K562 (cell line): ENCODE measurements at regions not wholly inside any gene's neighbourhood (a gene's known extent, or its start where the extent isn't known, plus 50 kb on each side); places are given as distances from the start of the nearest gene placed in this dataset.

ENCODE experiments used
- ATAC-seq: fragments of 200-7000 bp; cut with Tn5 transposase; 3 replicates; pipeline ENCODE4 v1.9.1; 2020; ENCODE audit warnings: moderate library complexity
- BruUV-seq: library from RNA; stranded (reverse); fragments of 400-500 nt; replicated peaks from 2 replicates; lab custom pipeline; 2021; lab: Mats Ljungman, UMichigan
- CTCF ChIA-PET: fragments of 300-600 bp; formaldehyde crosslinking; extraction: SDS; loops from one replicate; lab custom pipeline; 2021; ENCODE audit warnings: low intra/inter-chr PET ratio; lab: Yijun Ruan, JAX
- POLR2A ChIA-PET: fragments of 300-600, 350-650 bp; sonication (Branson Sonifier 250); formaldehyde crosslinking; extraction: SDS; loops from one replicate; lab custom pipeline; 2021; ENCODE audit warnings: antibody characterized with exemption, inconsistent platforms; lab: Yijun Ruan, JAX
- DNase-seq, 4 experiments: peaks; one replicate each; pipeline versions ENCODE4 v3.0.0 to v3.0.0-alpha.2; 2011 to 2018; ENCODE audit warnings: low spot score in 3 of 4, mixed read lengths in 3 of 4; ENCODE audit errors: extremely low read depth in 1 of 4
- FAIRE-seq: peaks from 2 replicates; lab custom pipeline; 2011; peaks lifted over from hg19 to GRCh38; lab: Jason Lieb, UNC
- H2AFZ ChIP-seq: 2 replicates; pipeline ENCODE4 v1.6.0; 2011; ENCODE audit warnings: low read depth, low read length, control low read depth, inconsistent platforms
- H3K27ac ChIP-seq: fragments of 200-600 bp; 3 replicates; pipeline ENCODE4 v1.8.0; 2011; ENCODE audit warnings: low read depth, mild to moderate bottlenecking, control low read depth, inconsistent platforms, low read length, moderate library complexity, mixed read lengths; ENCODE audit errors: extremely low read depth
- H3K27me3 ChIP-seq, 2 experiments: fragments of 300-600 bp in 1 of 2; 2 replicates in 1 of 2; 3 replicates in 1 of 2; pipeline versions ENCODE4 v1.6.0 to v1.8.0; 2011; ENCODE audit warnings: inconsistent platforms in 2 of 2, low read length in 2 of 2, mild to moderate bottlenecking in 1 of 2, mixed read lengths in 1 of 2, moderate library complexity in 1 of 2; ENCODE audit not compliant: control insufficient read depth in 2 of 2, insufficient read depth in 2 of 2
- H3K36me3 ChIP-seq: fragments of 300-600 bp; 3 replicates; pipeline ENCODE4 v1.8.0; 2011; ENCODE audit warnings: mild to moderate bottlenecking, low read length, inconsistent platforms; ENCODE audit not compliant: control insufficient read depth, insufficient read depth
- H3K4me1 ChIP-seq, 2 experiments: fragments of 200-600 bp in 1 of 2; replicated peaks in 1 of 2; 2 replicates in 1 of 2; 3 replicates in 1 of 2; pipeline versions ENCODE4 v1.5.1 to v1.8.0; 2011; ENCODE audit warnings: inconsistent platforms in 2 of 2, low read length in 2 of 2, mild to moderate bottlenecking in 1 of 2, mixed read lengths in 1 of 2, moderate library complexity in 1 of 2; ENCODE audit not compliant: control insufficient read depth in 2 of 2, insufficient read depth in 2 of 2
- H3K4me2 ChIP-seq: 2 replicates; pipeline ENCODE4 v1.6.1; 2011; ENCODE audit warnings: low read length, control low read depth, inconsistent platforms, mixed read lengths; ENCODE audit not compliant: insufficient read depth
- H3K4me3 ChIP-seq: fragments of 200-600 bp; sonication (generic), shearing (Covaris generic); 2 replicates; pipeline ENCODE4 v1.5.1; 2016; ENCODE audit warnings: control low read depth, inconsistent platforms
- H3K79me2 ChIP-seq: fragments of 200-600 bp; 3 replicates; pipeline ENCODE4 v1.8.0; 2011; ENCODE audit warnings: low read length, inconsistent platforms; ENCODE audit not compliant: control insufficient read depth, insufficient read depth
- H3K9ac ChIP-seq, 2 experiments: 2 replicates each; pipeline versions ENCODE4 v1.6.0 to v1.6.1; 2011; ENCODE audit warnings: low read depth in 2 of 2, low read length in 2 of 2, control low read depth in 1 of 2, inconsistent platforms in 1 of 2, mild to moderate bottlenecking in 1 of 2, mixed read lengths in 1 of 2; ENCODE audit not compliant: insufficient read depth in 1 of 2
- H3K9me1 ChIP-seq: one replicate; pipeline ENCODE4 v1.6.0; 2011; ENCODE audit warnings: inconsistent platforms, mild to moderate bottlenecking, low read length, moderate library complexity; ENCODE audit not compliant: control insufficient read depth, insufficient read depth
- H3K9me3 ChIP-seq: replicated peaks from 2 replicates; pipeline ENCODE4 v1.5.1; 2011; ENCODE audit warnings: low read depth, low read length, inconsistent platforms; ENCODE audit not compliant: control insufficient read depth, insufficient read depth
- H4K20me1 ChIP-seq: replicated peaks from 2 replicates; pipeline ENCODE4 v1.6.1; 2011; ENCODE audit warnings: low read length, inconsistent platforms, mixed read lengths; ENCODE audit not compliant: control insufficient read depth, insufficient read depth
- ARNT ChIP-seq, 2 experiments: fragments of 450-650 bp; IDR thresholded peaks; 2 replicates each; pipeline ENCODE4 v1.6.1; 2016; ENCODE audit warnings: mild to moderate bottlenecking in 1 of 2
- CEBPB ChIP-seq: fragments of 450-650 bp; IDR thresholded peaks from 2 replicates; pipeline ENCODE4 v1.6.1; 2016; ENCODE audit warnings: missing genetic modification characterization, missing compliant biosample characterization
- HSF4 ChIP-seq: fragments of 250-450 bp; sonication (Bioruptor Pico); IDR thresholded peaks from 2 replicates; pipeline ENCODE4 v2.1.2; 2022; ENCODE audit warnings: mild to moderate bottlenecking, moderate library complexity, borderline replicate concordance
- POLR2B ChIP-seq: fragments of 450-650 bp; IDR thresholded peaks from 2 replicates; pipeline ENCODE4 v1.6.1; 2018; ENCODE audit warnings: low read depth; ENCODE audit not compliant: partially characterized antibody
- SMARCA4 ChIP-seq: fragments of 450-650 bp; IDR thresholded peaks from 2 replicates; pipeline ENCODE4 v1.6.1; 2016
- TAF1 ChIP-seq: IDR thresholded peaks from 2 replicates; pipeline ENCODE4 v1.6.1; 2011; ENCODE audit warnings: mild to moderate bottlenecking, low read length, moderate library complexity; ENCODE audit not compliant: insufficient read depth, control insufficient read depth, severe bottlenecking; ENCODE audit errors: extremely low read depth
- XRCC4 ChIP-seq: IDR thresholded peaks from one replicate; pipeline ENCODE4 v1.6.1; 2011; ENCODE audit not compliant: insufficient read depth, insufficient read length; ENCODE audit errors: extremely low read depth
- YY1 ChIP-seq, 3 experiments: IDR thresholded peaks; 2 replicates each; pipeline ENCODE4 v1.6.1; 2011; ENCODE audit warnings: low read length in 2 of 3, mild to moderate bottlenecking in 2 of 3, moderate library complexity in 2 of 3, borderline replicate concordance in 1 of 3, control low read depth in 1 of 3, low read depth in 1 of 3; ENCODE audit not compliant: insufficient read depth in 3 of 3, insufficient replicate concordance in 2 of 3, control insufficient read depth in 1 of 3, insufficient read length in 1 of 3; ENCODE audit errors: extremely low read depth in 1 of 3
- ZBED1 ChIP-seq: IDR thresholded peaks from 2 replicates; pipeline ENCODE4 v1.6.1; 2014
- ZKSCAN3 ChIP-seq: fragments of 250-450 bp; sonication (Bioruptor Pico); IDR thresholded peaks from 2 replicates; pipeline ENCODE4 v1.4.0; 2020
- WGBS: fragments of 100-300 bp; shearing (Covaris generic); methylation state at CpG from one replicate; pipeline ENCODE4 v1.1.6; 2016; ENCODE audit warnings: low coverage, mixed read lengths; ENCODE audit not compliant: insufficient coverage; ENCODE audit errors: missing lambda C conversion rate; 5-methylcytosine and 5-hydroxymethylcytosine counted together
- in situ Hi-C: fragments of 300-500 bp; cut with MboI; formaldehyde crosslinking; loops from 4 replicates; pipeline ENCODE4 v1.15.0; 2018; ENCODE audit warnings: inconsistent platforms, mixed read lengths
- intact Hi-C: fragments of 100-400 bp; cut with micrococcal nuclease; formaldehyde crosslinking; loops from 2 replicates; pipeline ENCODE4 v1.14.2; 2022
- TF ChIP-seq, protein P1 (sequence below): fragments of 450-650 bp; IDR thresholded peaks from one replicate; pipeline ENCODE4 v1.6.1; 2018; ENCODE audit warnings: mild to moderate bottlenecking, moderate library complexity; ENCODE audit not compliant: partially characterized antibody
- TF ChIP-seq, protein P2 (sequence below): sonication (generic); formaldehyde crosslinking; IDR thresholded peaks from 2 replicates; pipeline ENCODE4 v1.8.0; 2022; ENCODE audit warnings: mild to moderate bottlenecking, missing genetic modification reagents
- TF ChIP-seq, protein P3 (sequence below): fragments of 450-650 bp; formaldehyde crosslinking; IDR thresholded peaks from 2 replicates; pipeline ENCODE4 v1.4.0; 2022; ENCODE audit warnings: missing genetic modification characterization

- ChIA-PET CTCF (no interaction called here), POLR2A (no interaction called here)
- no peak overlapping the region for H3K4me3 ChIP-seq
- TF ChIP-seq SMARCA4 (no peak), POLR2B (no peak)
- TF ChIP-seq, protein P1, sequence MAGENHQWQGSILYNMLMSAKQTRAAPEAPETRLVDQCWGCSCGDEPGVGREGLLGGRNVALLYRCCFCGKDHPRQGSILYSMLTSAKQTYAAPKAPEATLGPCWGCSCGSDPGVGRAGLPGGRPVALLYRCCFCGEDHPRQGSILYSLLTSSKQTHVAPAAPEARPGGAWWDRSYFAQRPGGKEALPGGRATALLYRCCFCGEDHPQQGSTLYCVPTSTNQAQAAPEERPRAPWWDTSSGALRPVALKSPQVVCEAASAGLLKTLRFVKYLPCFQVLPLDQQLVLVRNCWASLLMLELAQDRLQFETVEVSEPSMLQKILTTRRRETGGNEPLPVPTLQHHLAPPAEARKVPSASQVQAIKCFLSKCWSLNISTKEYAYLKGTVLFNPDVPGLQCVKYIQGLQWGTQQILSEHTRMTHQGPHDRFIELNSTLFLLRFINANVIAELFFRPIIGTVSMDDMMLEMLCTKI, result no peak
- H3K9me1 ChIP-seq, result no peaks in the 10 kb centered on the region
- H3K4me1 ChIP-seq, result no peaks in the 10 kb centered on the region
- intact Hi-C loops, result no loop called here
- FAIRE-seq (no peak), ATAC-seq (no peak), DNase-seq (no peak)
- no peak overlapping the region for H3K4me2 ChIP-seq
- H3K27ac ChIP-seq, result no peak overlapping the region
- H3K9me3 ChIP-seq, result no peaks in the 10 kb centered on the region
- H4K20me1 ChIP-seq, result no peaks in the 10 kb centered on the region
- in situ Hi-C loops, result no loop called here
- no peak overlapping the region for H2AFZ ChIP-seq
- H3K79me2 ChIP-seq, result no peaks in the 10 kb centered on the region
- WGBS, result 8% methylated on average over 1 of the region's 1 CpG
- BruUV-seq, result no TSS peak
- H3K36me3 ChIP-seq, result no peaks in the 10 kb centered on the region
- no peak overlapping the region for H3K9ac ChIP-seq
- no peaks in the 10 kb centered on the region for H3K27me3 ChIP-seq
Measured at GRCh38 chr5:125274211-125274610, 527.8 kb upstream of the ZNF608 start.

DNA sequence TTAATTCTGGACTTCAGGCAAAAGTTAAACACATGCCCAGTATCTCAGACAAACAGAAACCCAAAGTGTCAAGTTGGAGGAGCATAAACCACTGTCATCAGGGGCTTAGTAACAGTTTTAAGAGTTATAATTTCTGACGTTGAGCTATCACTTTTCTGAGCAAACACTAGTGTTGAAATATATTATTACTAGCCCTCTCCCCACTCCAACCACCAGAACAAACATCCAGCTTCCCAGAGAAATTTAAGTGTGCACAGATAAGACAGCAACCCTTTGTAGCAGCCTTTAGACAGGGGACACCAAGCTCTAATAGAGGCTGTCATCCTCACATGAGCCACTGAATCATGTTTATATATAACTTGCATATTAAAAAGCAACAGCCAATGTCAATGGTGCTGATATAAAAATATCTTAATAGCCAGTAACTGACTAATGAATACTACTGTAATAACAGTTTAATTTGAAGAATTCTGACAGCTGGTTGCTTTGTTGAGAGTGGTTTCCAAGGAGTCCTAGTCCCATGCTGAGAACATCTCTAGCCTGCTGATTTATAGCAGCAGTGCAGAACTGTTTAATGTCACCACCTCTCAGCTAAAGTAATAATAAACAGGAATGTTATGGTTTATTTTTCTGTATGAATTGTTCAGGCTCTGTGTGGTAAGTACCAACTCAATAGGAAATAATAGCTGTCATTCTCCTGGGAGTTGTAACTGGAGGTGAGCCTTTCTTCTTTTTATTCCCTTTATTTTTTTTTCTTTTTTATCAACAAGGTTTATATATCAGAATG lies 528.7 kb upstream of the ZNF608 start:
- H3K27me3 ChIP-seq, result no peaks in the 10 kb centered on the region
- no peak for ATAC-seq
- DNase-seq, result no peak
- no peak overlapping the region for H3K9ac ChIP-seq
- H3K4me3 ChIP-seq, result no peak overlapping the region
- WGBS, result 0% methylated on average over 1 of the region's 1 CpG
- no peaks in the 10 kb centered on the region for H3K9me1 ChIP-seq
- H3K4me1 ChIP-seq, result no peaks in the 10 kb centered on the region
- H3K79me2 ChIP-seq, result no peaks in the 10 kb centered on the region
- H3K9me3 ChIP-seq, result no peaks in the 10 kb centered on the region
- H3K36me3 ChIP-seq, result no peaks in the 10 kb centered on the region
- FAIRE-seq, result no peak
- intact Hi-C loops, result no loop called here
- H4K20me1 ChIP-seq, result no peaks in the 10 kb centered on the region
- BruUV-seq, result no TSS peak
- in situ Hi-C loops, result no loop called here
- H3K4me2 ChIP-seq, result no peak overlapping the region
- no peak overlapping the region for H2AFZ ChIP-seq
- ChIA-PET POLR2A (no interaction called here), CTCF (no interaction called here)
- H3K27ac ChIP-seq, result no peak overlapping the region
- TF ChIP-seq, protein P2, sequence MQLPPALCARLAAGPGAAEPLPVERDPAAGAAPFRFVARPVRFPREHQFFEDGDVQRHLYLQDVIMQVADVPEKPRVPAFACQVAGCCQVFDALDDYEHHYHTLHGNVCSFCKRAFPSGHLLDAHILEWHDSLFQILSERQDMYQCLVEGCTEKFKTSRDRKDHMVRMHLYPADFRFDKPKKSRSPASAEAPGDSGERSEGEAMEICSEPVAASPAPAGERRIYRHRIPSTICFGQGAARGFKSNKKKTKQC (CRISPR knock-in tag), result no peak
- TF ChIP-seq YY1 (IDR thresholded peaks at IDR 0.05; ENCODE audit: borderline replicate concordance in 1 of 3, control insufficient read depth in 1 of 3, extremely low read depth in 1 of 3, insufficient read depth in 3 of 3, insufficient read length in 1 of 3, insufficient replicate concordance in 2 of 3, low read depth in 1 of 3, low read length in 2 of 3), result no peak
- no peak for TF ChIP-seq ZBED1
- no peak for TF ChIP-seq ARNT (IDR thresholded peaks at IDR 0.05)
- no peak for TF ChIP-seq HSF4 (CRISPR knock-in tag)
- TF ChIP-seq CEBPB (tag), result no peak
- no peak for TF ChIP-seq ZKSCAN3 (CRISPR knock-in tag)
- no peak for TF ChIP-seq TAF1
- TF ChIP-seq, protein P3, sequence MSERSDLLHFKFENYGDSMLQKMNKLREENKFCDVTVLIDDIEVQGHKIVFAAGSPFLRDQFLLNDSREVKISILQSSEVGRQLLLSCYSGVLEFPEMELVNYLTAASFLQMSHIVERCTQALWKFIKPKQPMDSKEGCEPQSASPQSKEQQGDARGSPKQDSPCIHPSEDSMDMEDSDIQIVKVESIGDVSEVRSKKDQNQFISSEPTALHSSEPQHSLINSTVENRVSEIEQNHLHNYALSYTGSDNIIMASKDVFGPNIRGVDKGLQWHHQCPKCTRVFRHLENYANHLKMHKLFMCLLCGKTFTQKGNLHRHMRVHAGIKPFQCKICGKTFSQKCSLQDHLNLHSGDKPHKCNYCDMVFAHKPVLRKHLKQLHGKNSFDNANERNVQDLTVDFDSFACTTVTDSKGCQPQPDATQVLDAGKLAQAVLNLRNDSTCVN, result no peak
- no peak for TF ChIP-seq XRCC4
